GM18858 (cell line): ENCODE measurements at regions not wholly inside any gene's neighbourhood (a gene's known extent, or its start where the extent isn't known, plus 50 kb on each side); places are given as distances from the start of the nearest gene placed in this dataset.

Source experiments
- ATAC-seq: cut with Tn5 transposase; IDR thresholded peaks from one replicate; pipeline ENCODE4 v1.9.1; 2021; ENCODE audit not compliant: unreplicated experiment

DNA sequence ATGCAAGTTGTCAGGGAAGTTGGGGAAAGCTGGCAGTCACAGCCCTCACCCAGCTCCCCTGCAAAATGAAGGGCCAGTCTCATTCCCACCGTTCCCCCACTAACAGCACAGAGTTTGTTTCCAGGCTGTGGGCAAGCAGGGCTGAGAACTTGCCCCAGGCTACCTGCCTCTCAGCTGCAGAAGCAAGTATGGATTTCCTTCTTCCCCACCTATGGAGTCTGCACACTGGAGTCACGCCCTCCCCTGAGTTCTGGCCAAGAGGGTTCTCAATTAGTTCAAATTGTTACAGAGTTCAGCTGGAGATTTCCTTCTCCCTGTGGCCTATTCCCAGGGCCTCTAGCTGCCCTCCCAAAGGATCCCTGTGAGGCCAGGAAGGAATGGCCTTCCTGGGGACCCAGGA is 90.1 kb upstream of the ATP11B start:
- ATAC-seq = no peak

DNA sequence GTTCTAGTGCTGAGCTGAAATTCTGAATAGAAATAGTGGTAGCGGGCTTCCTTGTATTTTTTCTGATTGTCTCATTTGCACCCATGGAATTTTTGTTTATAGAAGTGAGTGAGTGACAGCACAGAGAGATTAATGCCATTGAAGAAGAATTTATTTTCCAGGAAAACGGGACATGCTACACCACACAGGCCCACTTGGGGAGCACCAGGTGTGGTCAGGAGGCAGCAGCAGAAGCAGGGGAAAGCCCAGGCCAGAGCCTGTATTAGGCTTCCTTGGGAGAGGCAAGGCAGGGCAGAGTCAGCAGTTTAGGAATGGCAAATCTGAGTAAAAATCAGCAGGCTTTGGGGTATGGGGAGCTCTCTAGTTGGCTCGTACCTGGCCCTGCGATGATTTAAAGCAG is 88.4 kb upstream of the ATP11B start:
- no peak for ATAC-seq

DNA sequence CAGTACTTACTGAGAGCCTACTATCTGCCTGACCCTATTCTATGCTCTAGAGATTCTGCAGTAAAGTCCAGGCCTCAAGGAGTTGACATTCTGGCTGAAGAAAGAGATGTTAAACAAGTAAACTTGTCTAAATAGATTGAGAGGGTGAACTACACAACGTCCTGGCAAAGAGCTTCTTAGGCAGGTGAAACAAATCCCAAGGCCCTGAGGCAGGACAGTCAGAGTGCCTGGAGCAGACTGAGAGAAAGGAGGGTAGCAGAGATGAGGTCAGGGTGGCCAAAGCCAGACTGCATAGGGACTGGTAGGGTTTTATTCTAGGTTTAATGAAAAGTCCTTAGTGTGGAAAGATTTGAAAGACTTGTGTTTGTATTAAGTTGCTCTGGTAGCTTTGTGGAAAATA is 84.5 kb upstream of the ATP11B start:
- ATAC-seq = no peak

DNA sequence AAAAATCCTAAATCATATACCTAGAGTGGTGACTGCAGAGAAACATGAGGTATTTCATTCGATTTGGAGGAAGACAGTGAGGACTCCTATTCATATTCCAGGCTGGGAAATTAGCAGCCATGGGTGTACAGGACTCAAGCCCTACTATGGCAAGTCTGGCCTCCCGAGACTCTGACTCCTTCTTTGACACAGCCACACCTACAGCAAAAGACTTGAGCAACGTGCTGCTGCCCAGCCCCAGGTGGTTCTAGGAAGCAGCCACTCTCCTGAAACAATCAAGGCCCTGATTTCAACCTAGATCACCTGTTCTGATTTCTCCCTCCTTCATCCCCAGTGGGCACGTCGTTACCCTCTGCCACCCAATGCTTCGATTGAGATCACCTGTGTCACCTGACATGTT is 84.0 kb upstream of the ATP11B start:
- no peak for ATAC-seq

DNA sequence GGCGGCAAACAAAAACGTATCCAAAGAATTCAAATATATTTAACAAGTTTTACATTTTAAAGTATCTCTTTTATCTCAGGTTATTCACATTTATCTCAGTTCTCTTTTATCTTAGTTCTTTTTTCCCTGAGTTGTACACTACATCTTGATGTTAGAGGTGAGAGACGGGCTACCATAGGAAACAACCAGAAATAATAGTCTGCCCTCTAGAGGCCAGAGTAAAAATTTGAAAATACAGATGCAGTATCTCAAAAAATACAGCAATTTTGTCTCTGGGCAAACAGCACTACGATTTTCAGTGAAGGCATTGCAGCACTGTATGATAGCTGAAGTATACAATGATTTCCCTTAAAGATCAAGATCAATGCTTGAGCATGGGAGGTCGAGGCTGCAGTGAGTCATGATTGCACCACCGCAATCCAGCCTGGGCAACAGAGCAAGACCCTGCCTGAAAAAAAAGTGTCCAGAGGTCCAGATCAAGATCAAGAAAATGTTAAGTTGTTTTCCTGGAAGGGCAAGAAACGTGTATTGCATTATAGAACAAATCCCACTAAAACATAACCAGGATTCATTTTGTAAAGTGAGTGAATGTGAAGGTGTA is 82.6 kb upstream of the ATP11B start:
- peak; percentile 55 for ATAC-seq

DNA sequence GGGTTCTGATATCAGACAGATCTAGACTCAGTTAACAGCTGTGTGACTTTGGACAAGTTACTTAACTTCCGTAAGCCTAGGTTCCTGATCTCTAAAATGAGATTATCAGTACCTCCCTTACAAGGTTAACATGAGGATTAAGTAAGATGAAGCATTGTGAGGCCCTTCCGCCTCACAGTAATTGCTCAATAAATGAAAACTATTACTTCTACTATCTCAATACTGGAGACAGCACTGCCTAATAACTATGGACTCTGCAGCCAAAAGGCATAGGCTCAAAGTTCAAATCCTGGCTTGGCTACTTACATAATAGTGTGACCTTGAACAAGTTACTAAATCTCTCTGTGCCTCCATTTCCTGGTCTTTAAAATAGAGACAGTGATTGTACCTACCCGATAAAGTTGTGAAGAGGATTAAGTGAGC is 82.0 kb upstream of the ATP11B start:
- no peak for ATAC-seq

DNA sequence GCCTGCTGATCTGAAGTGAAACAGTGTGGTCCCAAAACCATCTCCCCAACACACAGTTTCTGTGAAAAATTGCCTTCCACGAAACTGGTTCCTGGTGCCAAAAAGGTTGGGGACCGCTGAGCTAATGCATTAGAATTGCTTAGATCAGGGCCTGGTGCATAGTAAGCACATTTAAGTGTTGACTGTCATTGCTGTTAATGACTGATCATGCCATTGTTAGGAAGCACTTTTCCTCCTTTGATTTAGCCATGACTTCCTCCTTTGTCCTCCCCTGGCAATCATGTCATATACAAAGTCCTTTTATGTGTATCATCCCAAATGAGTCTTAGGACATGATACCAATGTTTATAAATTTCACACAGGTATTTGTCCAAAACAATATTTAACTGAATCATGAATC is 81.5 kb upstream of the ATP11B start:
- ATAC-seq = no peak

DNA sequence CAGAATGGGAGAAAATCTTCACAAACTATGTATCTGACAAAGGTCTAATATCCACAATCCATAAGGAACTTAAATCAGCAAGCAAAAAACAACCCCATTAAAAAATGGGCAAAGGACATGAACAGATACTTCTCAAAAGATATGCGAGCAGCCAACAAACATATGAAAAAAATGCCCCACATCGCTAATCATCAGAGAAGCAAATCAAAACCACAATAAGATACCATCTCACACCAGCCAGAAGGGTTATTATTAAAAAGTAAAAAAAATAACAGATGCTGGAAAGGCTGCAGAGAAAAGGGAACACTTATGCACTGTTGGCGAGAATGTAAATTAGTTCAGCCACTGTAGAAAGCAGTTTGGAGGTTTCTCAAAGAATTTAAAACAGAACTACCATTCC is 80.2 kb upstream of the ATP11B start:
- no peak for ATAC-seq

DNA sequence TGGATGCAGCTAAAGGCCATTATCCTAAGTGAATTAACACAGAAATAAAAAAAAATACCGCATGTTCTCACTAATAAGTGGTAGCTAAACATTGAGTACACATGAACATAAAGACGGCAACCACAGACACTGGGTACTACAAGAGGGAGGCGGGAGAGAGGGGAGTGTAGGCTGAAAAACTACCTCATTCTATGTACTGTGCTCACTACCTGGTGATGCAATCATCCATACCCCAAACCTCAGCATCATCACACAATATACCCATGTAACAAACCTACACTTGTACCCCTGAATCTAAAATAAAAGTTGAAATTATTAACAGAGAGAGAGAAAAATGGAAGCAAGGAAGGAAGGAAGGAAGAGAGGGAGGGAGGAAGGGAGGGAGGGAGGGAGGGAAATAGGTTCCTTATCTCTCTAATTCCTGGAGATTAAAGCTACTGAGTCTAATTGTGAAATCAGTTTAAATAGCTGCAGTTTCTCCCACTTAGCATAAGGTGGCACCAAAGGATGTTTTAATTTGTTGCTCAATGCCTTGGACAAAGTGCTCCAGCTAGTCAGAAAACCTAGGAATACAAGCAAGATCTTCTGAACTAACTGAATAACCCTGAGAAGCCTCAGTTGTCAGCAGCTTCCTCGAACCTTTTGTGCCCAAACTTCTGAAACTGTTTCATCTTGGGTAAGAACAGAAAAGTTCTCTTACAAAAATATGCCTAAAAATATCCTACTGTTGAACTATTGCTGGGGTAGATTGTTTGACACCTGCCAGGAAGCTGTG is 79.4 kb upstream of the ATP11B start:
- peak; percentile 34 for ATAC-seq

DNA sequence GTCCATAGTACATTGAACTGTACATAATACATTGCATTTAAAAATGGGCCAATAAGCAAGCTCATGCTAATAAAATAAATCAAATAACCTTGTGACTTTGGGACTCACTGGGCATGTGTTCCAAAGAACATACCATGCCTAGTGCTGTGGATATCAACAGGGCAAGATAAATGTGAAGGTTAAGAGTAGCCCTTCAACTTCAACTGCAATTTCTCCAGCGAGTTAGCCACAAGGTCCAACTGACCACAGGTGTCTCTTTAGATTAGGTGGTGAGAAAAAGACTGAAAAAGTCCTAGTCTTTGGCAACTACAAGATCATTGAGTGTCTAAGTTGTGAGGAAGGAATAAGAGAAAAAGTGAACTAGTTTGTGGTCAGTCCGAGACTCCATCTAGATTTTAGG is 78.3 kb upstream of the ATP11B start:
- ATAC-seq = no peak

DNA sequence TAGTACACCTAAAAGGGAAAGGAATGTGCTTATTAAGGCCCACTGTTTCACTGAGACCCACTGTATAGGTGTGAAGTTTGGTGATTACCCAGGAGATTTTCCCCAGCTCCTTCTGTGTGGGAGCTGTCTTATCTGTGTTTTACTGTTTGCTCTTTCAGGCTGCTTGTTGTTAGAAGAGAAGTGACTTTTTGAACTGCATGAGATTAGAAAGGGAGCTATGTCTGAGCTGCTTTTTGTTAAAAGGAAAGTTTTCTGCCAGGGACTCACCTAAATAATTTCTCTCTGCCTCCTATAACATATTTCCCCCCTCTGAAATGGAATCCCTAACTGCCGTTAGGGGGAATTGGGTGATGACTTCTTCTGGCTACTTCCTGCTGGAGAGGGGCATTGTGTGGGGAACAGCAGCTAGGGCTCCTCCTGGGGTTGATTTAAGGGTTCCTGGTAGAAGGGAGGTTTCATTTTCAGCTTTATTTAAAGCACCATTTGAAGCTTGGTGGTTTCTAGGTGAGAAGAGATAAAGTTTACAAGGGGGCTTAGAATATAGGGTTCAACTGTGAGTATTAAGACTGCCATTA is 77.1 kb upstream of the ATP11B start:
- peak; percentile 25 for ATAC-seq

DNA sequence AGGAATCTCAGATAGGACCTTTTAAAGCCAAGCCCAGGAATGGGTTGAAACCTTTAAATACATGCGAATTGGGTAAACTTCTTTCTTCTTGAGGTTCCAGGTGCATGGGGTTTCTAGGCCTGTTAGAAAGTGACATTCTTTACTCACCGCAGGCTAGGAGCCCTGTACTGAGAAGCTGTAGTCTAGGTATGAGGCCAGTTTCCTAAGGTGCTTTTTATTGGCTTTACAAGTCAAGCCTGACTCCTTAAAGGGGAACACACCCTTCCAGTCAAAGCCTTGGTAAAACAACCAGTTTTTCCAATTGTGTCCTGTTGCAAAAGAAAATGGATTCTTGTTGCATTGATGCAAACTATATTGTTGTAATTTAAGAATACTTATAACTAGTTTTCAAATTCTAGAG is 76.1 kb upstream of the ATP11B start:
- peak; percentile 90 for ATAC-seq

DNA sequence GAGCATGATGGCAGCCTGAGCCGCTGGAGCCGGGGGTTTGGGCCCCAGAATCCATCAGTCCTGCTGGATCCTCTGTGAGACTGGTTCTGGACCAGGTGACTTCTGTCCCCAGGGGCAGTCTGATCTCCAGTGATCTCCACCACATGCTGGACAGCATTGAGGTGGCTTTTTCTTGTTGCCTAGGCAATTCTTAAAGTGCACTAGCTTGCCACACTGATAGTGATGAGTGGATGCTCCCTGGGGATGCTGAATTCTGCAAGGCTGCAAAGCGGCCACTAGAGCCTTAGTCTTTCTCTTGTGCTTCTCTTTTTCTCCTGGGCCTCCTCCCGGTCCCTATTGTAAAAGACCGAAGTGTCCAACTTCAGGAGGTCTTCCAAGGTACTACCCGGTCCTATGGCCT is 70.4 kb upstream of the ATP11B start:
- ATAC-seq = no peak

DNA sequence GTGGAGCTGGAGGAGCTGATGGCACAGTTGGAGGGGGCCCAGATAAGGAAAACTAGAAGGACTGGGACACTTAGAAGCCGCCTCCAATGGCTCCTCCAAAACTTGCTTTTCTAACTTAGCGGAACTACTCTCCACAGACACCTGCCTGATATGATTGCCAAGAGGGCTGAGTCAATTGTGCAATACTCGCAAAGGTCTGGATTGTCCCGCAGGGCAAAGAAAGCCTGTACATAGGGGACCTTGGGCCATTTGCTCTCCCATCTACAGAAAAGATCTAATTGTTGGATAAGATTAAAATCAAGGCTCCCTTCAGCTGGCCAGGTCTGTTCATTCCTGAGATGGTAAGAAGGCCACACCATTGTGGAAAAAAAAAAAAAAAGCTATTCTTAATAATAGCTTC is 69.7 kb upstream of the ATP11B start:
- ATAC-seq = no peak

DNA sequence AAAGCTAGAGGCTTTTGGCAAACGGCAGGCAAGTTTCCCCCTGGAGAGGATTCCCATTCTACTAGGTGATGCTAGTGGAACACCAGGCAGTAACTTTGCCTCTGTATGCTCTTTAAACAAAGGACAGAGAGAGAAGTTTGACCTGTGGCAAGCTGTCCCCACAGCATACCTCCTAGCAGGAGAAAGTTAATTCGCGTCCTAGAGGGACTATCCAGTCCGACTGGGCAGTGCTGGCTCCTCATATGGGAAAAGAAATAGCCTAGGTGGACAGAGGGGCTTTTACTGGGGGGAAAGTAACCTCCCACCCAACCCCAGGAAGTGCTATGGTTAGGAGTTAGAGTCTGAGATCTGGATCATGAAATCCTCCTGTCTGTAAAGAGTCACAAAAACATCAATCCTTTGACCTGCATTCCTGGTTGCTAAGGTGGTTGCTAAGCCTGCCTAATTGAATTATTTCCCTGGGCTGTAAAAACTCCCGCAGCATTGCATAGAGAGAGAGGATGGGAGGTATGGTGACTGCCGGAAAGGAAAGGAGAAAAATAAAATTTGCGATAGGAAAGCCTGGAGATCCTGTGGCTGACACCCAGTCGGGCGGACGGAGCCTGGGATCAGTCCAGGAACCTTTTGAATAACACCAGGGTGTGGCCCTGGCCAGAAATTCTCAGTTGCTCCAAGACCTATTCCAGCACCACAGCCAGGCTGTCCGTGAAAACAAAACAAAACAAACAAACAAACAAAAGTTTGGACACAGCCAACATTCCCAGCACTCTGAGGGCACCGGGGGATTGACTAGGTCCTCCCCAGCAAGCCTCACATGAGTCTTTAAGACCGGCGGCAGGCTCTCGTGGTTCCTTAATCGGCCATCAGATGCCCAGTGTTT is 67.7 kb upstream of the ATP11B start:
- no peak for ATAC-seq

DNA sequence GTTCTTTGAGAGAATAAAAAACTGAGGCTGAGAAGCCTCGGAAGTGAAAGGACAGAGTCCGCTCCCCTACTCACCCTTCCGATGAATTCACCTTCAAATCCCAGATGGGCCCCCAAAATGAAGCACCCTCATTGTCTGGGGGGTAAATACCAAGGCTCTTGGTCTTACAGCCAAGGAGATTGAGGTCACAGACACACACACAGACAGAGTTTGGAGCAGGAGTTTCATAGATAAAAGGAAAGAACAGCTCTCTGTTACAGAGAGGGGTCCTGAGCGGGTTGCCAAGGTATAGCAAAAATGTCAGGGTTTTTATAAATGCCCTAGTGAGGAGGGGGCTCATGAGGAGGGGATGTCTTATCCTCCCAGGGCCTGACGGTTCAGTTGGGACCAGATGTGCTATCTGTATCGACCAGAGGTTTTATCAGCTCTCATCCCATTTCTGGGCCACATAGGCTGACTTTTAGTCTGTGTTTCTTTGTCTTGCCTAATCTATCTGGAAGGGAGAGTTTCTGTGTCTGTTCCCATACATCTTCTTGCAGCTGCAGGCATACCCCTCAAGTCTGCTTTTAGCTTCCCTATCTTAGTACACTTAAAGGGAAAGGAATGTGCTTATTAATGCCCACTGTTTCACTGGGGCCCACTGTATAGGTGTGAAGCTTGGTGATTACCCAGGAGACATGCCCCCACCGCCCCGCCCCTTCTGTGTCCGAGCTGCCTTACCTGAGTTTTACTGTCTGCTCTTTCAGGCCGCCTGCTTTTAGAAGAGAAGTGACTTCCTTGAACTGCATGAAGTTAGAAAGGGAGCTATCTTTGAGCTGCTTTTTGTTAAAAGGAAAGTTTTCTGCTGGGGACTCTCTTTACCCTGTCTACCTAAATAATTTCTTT is 66.8 kb upstream of the ATP11B start:
- no peak for ATAC-seq

DNA sequence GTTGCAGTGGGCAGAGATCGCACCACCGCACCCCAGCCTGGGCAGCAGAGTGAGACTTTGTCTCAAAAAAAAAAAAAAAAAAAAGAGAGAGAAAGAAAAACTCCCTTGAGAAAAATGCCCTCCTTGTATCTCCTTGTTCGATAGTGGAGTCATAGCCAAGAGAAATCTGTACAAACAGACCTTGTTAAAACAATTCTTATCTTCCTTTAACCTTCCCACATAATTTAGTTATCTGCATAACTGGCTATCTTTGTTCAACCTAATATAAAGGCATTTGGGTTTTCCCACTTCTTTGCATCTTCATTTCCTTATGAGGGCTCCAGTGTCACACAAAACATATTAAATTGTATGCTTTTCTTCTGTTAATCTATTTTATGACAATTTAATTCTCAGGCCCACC is 65.1 kb upstream of the ATP11B start:
- no peak for ATAC-seq

DNA sequence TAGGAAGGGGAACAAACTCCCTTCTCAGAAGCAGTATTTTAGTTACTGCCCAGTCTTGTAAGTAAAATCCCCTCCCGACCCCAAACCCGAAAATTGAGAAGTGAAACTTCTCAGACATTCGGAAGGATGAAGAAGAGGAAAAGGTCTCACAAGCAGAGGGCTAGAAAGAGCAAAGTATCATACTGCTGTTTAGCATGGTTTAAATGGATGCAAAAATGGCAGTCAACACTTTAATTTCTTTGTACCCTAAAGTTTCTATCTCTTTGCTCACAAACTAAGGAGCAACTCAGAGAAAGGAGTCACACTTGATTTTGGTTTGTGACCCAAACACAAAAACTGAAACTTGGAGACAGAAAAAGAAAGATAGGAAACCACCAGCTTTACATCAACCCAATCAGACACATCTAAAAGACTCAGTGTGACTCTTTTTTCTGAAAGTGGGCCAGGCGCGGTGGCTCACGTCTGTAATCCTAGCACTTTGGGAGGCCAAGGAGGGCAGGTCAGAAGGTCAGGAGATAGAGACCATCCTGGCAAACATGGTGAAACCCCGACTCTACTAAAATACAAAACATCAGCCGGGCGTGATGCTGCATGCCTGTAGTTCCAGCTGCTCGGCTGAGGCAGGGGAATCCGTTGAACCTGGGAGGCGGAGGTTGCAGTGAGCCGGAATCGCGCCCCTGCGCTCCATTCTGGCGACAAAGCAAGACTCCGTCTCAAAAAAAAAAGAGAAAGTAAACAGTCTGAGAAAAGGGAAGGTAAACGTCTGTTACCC is 63.2 kb upstream of the ATP11B start:
- ATAC-seq = peak; percentile 66

DNA sequence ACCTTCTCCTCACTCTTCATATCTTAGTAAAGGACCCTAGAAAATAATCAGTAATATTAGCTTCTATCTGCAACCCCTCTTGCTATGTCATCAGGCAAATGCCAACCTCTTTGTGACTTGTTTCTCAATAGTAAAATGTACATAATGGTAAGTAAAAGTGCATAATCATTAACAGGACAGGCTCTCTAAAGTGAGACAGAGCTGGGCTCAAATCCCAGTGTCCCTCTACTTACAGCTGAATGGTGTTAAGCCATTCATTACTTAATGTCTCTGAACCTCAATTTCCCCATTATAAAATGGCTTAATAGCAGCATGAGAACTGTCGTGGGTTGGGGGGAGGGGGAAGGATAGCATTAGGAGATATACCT is 62.6 kb upstream of the ATP11B start:
- ATAC-seq = peak; percentile 4

DNA sequence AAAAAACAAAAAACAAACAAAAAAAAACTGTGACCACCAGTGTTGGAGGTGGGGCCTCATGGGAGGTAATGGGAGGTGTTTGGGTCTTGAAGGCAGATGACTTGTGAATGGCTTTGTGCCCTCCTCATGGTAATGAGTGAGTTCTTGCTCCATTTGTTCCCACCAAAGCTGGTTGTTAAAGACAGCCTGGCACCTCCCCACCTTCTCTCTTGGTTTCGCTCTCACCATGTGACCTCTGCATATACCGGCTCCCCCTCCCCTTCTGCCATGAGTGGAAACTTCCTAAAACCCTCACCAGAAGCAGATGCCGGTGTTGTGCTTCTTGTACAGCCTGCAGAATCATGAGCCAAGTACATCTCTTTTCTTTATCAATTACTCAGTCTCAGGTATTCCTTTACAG is 61.5 kb upstream of the ATP11B start:
- no peak for ATAC-seq
